Endothelial cell of umbilical vein (primary cell): ENCODE measurements at regions not wholly inside any gene's neighbourhood (a gene's known extent, or its start where the extent isn't known, plus 50 kb on each side); places are given as distances from the start of the nearest gene placed in this dataset.

ENCODE experiments used
- BruUV-seq: library from RNA; stranded (reverse); fragments of 400-500 nt; replicated peaks from 2 replicates; lab custom pipeline; 2021; lab: Mats Ljungman, UMichigan
- CTCF ChIA-PET: fragments of 300-600, 350-600 bp; sonication (Branson Sonifier 250); formaldehyde crosslinking; loops from one replicate; lab custom pipeline; 2021; ENCODE audit warnings: antibody characterized with exemption, inconsistent platforms; lab: Charles Lee
- POLR2A ChIA-PET: fragments of 300-600, 350-600 bp; sonication (Branson Sonifier 250); formaldehyde crosslinking; loops from one replicate; lab custom pipeline; 2021; ENCODE audit warnings: antibody characterized with exemption, inconsistent platforms; lab: Charles Lee
- DNase-seq: peaks from one replicate; pipeline ENCODE4 v3.0.0-alpha.2; 2011; ENCODE audit warnings: low read depth, low spot score
- FAIRE-seq: peaks from 2 replicates; lab custom pipeline; 2011; peaks lifted over from hg19 to GRCh38; lab: Jason Lieb, UNC
- H2AFZ ChIP-seq: 2 replicates; pipeline ENCODE4 v1.6.0; 2012; ENCODE audit warnings: low read depth, low read length, control low read depth, inconsistent platforms
- H3K27ac ChIP-seq: 2 replicates; pipeline ENCODE4 v1.5.1; 2011; ENCODE audit warnings: low read depth, mild to moderate bottlenecking, control low read depth, low read length, moderate library complexity; ENCODE audit not compliant: insufficient read depth
- H3K27me3 ChIP-seq, 2 experiments: 2 replicates each; pipeline versions ENCODE4 v1.6.0 to v1.6.1; 2011; ENCODE audit warnings: low read length in 2 of 2, mixed read lengths in 1 of 2; ENCODE audit not compliant: control insufficient read depth in 2 of 2, insufficient read depth in 2 of 2
- H3K36me3 ChIP-seq, 2 experiments: 2 replicates in 1 of 2; 3 replicates in 1 of 2; pipeline ENCODE4 v1.5.1; 2011; ENCODE audit warnings: low read length in 2 of 2, mild to moderate bottlenecking in 1 of 2, moderate library complexity in 1 of 2; ENCODE audit not compliant: control insufficient read depth in 2 of 2, insufficient read depth in 2 of 2; ENCODE audit errors: extremely low read depth in 1 of 2
- H3K4me1 ChIP-seq: 3 replicates; pipeline ENCODE4 v1.5.1; 2011; ENCODE audit warnings: mild to moderate bottlenecking, low read length; ENCODE audit not compliant: control insufficient read depth, insufficient read depth; ENCODE audit errors: extremely low read depth
- H3K4me2 ChIP-seq: 2 replicates; pipeline ENCODE4 v1.6.1; 2011; ENCODE audit warnings: low read length, control low read depth, mixed read lengths; ENCODE audit not compliant: insufficient read depth
- H3K4me3 ChIP-seq, 3 experiments: fragments of 200-600 bp in 1 of 3; sonication (generic), shearing (Covaris generic) in 1 of 3; replicated peaks in 1 of 3; 2 replicates each; pipeline ENCODE4 v1.5.1; 2011 to 2016; ENCODE audit warnings: control low read depth in 3 of 3, low read length in 3 of 3, mild to moderate bottlenecking in 2 of 3, inconsistent platforms in 1 of 3, low read depth in 1 of 3, moderate library complexity in 1 of 3; ENCODE audit not compliant: insufficient read depth in 1 of 3
- H3K79me2 ChIP-seq: 2 replicates; pipeline ENCODE4 v1.6.0; 2012; ENCODE audit warnings: low read length, inconsistent platforms; ENCODE audit not compliant: control insufficient read depth, insufficient read depth
- H3K9ac ChIP-seq: replicated peaks from 2 replicates; pipeline ENCODE3; 2011; ENCODE audit warnings: low read length, control low read depth; ENCODE audit not compliant: insufficient read depth; ENCODE audit errors: extremely low read depth
- H3K9me1 ChIP-seq: replicated peaks from 3 replicates; pipeline ENCODE4 v1.6.0; 2011; ENCODE audit warnings: mild to moderate bottlenecking, low read length; ENCODE audit not compliant: control insufficient read depth, insufficient read depth; ENCODE audit errors: extremely low read depth
- H3K9me3 ChIP-seq: replicated peaks from 2 replicates; pipeline ENCODE4 v1.5.1; 2012; ENCODE audit warnings: low read length, inconsistent platforms; ENCODE audit not compliant: control insufficient read depth, insufficient read depth
- H4K20me1 ChIP-seq: replicated peaks from 2 replicates; pipeline ENCODE3; 2011; ENCODE audit warnings: mild to moderate bottlenecking, low read length; ENCODE audit not compliant: control insufficient read depth, insufficient read depth; ENCODE audit errors: extremely low read depth
- CTCF ChIP-seq, 2 donors: IDR thresholded peaks; 1 replicate in 1 of 2; 2 replicates in 1 of 2; pipeline ENCODE4 v1.5.1; 2011; ENCODE audit warnings: low read length in 2 of 2, mild to moderate bottlenecking in 2 of 2, moderate library complexity in 2 of 2, control low read depth in 1 of 2, inconsistent platforms in 1 of 2, low read depth in 1 of 2; ENCODE audit not compliant: insufficient read depth in 1 of 2; ENCODE audit errors: extremely low read depth in 1 of 2
- EZH2 ChIP-seq: IDR thresholded peaks from 2 replicates; pipeline ENCODE4 v1.6.1; 2012; ENCODE audit warnings: borderline replicate concordance, low read depth, mild to moderate bottlenecking, moderate library complexity, low read length, inconsistent platforms; ENCODE audit not compliant: severe bottlenecking
- FOS ChIP-seq: IDR thresholded peaks from 2 replicates; pipeline ENCODE4 v1.6.1; 2011; ENCODE audit warnings: mild to moderate bottlenecking, low read length, moderate library complexity, borderline replicate concordance; ENCODE audit not compliant: insufficient read depth
- GATA2 ChIP-seq: IDR thresholded peaks from 2 replicates; pipeline ENCODE4 v1.7.0; 2011; ENCODE audit warnings: low read depth, mild to moderate bottlenecking, moderate library complexity, mixed read lengths, low read length; ENCODE audit not compliant: insufficient read length, insufficient read depth
- JUN ChIP-seq: IDR thresholded peaks from 2 replicates; pipeline ENCODE4 v1.6.1; 2011; ENCODE audit warnings: borderline replicate concordance, low read depth; ENCODE audit not compliant: insufficient read length, insufficient read depth
- MYC ChIP-seq: IDR thresholded peaks from one replicate; pipeline ENCODE4 v1.6.1; 2011; ENCODE audit warnings: mild to moderate bottlenecking, low read depth, low read length
- POLR2A ChIP-seq: IDR thresholded peaks from 2 replicates; pipeline ENCODE4 v1.6.1; 2012; ENCODE audit warnings: low read depth, mild to moderate bottlenecking, control low read depth, low read length
- POLR2AphosphoS5 ChIP-seq: IDR thresholded peaks from 2 replicates; pipeline ENCODE4 v1.6.1; 2012; ENCODE audit warnings: low read depth, mild to moderate bottlenecking, control low read depth, low read length, moderate library complexity; ENCODE audit not compliant: insufficient read depth
- dilution Hi-C: fragments of 300-500 bp; cut with MboI; formaldehyde crosslinking; loops from one replicate; pipeline ENCODE4 v1.15.0; 2019; ENCODE audit warnings: low sequenced_read_pairs; ENCODE audit not compliant: extremely low pct_ligation_motif_present
- intact Hi-C: fragments of 100-400 bp; cut with micrococcal nuclease; formaldehyde crosslinking; loops from one replicate; pipeline ENCODE4 v1.10.0; 2022
- TF ChIP-seq, protein P1 (sequence below): IDR thresholded peaks from 2 replicates; pipeline ENCODE4 v1.6.1; 2011; ENCODE audit not compliant: insufficient read depth, insufficient read length

GRCh38 chr14:48690349-48690748 is 895.8 kb downstream of the RPS29 start:
- Histone ChIP-seq H2AFZ (no peak overlapping the region), H3K9me1 (no peaks in the 10 kb centered on the region), H3K4me3 (no peak overlapping the region), H3K79me2 (no peaks in the 10 kb centered on the region), H3K9ac (no peak overlapping the region), H3K4me2 (no peak overlapping the region), H3K9me3 (no peaks in the 10 kb centered on the region), H3K27ac (no peak overlapping the region), H3K4me1 (no peaks in the 10 kb centered on the region), H3K36me3 (no peaks in the 10 kb centered on the region), H3K27me3 (no peaks in the 10 kb centered on the region), H4K20me1 (no peaks in the 10 kb centered on the region)
- TF ChIP-seq POLR2AphosphoS5: no peak
- no peak for TF ChIP-seq POLR2A
- TF ChIP-seq, protein P1, sequence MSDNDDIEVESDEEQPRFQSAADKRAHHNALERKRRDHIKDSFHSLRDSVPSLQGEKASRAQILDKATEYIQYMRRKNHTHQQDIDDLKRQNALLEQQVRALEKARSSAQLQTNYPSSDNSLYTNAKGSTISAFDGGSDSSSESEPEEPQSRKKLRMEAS: no peak
- no peak for TF ChIP-seq GATA2
- TF ChIP-seq JUN: no peak
- no peak for TF ChIP-seq MYC
- no peak for TF ChIP-seq CTCF (IDR thresholded peaks at IDR 0.05; ENCODE audit: extremely low read depth in 1 of 2, insufficient read depth in 1 of 2, low read depth in 1 of 2, low read length in 2 of 2)
- dilution Hi-C loops: no loop called here
- no peak for FAIRE-seq
- CTCF ChIA-PET: no interaction called here
- POLR2A ChIA-PET: no interaction called here
- DNase-seq: no peak
- no TSS peak for BruUV-seq
- intact Hi-C loops: no loop called here

DNA sequence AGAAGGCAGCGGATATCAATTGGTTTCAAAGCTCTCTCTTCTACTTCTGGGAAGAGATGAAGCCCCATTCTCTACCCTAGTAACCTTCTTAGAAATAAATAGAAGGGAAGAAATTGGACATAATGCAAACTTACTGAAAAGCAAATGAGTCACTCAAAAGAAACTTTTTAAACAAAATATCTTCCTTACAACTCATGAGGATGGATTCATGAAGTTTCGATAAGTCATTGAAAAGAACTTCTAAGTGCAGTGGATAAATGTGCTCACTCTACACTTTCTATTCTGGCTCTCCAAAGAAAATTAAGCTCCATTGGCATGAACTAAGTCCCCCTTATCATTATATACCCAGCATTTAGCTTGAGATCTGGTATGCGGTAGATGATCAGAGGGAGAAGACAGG is 899.5 kb downstream of the RPS29 start:
- no TSS peak for BruUV-seq
- Histone ChIP-seq H3K36me3 (no peaks in the 10 kb centered on the region), H3K79me2 (no peaks in the 10 kb centered on the region), H3K4me1 (no peaks in the 10 kb centered on the region), H3K9me3 (no peaks in the 10 kb centered on the region), H3K9me1 (no peaks in the 10 kb centered on the region), H3K9ac (no peak overlapping the region), H3K27ac (no peak overlapping the region), H3K27me3 (no peaks in the 10 kb centered on the region), H2AFZ (no peak overlapping the region), H4K20me1 (no peaks in the 10 kb centered on the region), H3K4me2 (no peak overlapping the region), H3K4me3 (no peak overlapping the region)
- intact Hi-C loops (no loop called here), dilution Hi-C loops (no loop called here)
- no peak for TF ChIP-seq POLR2AphosphoS5
- no peak for TF ChIP-seq JUN
- no peak for TF ChIP-seq GATA2
- TF ChIP-seq EZH2: no peak
- TF ChIP-seq, protein P1: no peak
- TF ChIP-seq CTCF (IDR thresholded peaks at IDR 0.05; ENCODE audit: extremely low read depth in 1 of 2, insufficient read depth in 1 of 2, low read depth in 1 of 2, low read length in 2 of 2): no peak
- TF ChIP-seq FOS: no peak
- no peak for TF ChIP-seq POLR2A
- no peak for TF ChIP-seq MYC
- POLR2A ChIA-PET: no interaction called here
- CTCF ChIA-PET: no interaction called here
- FAIRE-seq: no peak
- no peak for DNase-seq
